Stimulated activated memory B cell treated with anti-CD40 and anti-IgM and Interleukin-4, amounts not matched to agents 10 μg/mL and 1 μg/mL and 100 μg/mL, for 72 hours (primary cell): ENCODE measurements at regions not wholly inside any gene's neighbourhood (a gene's known extent, or its start where the extent isn't known, plus 50 kb on each side); places are given as distances from the start of the nearest gene placed in this dataset.

Source experiments
- ATAC-seq: fragments of 150-1000 bp; cut with Tn5 transposase; 2 replicates; pipeline ENCODE4 v1.10.0; 2021
- H3K27ac Mint-ChIP-seq: one replicate; pipeline ENCODE4 v1.8.0; 2022; ENCODE audit warnings: mild to moderate bottlenecking, mixed read lengths
- H3K27me3 Mint-ChIP-seq: one replicate; pipeline ENCODE4 v1.8.0; 2022; ENCODE audit warnings: mixed read lengths
- H3K36me3 Mint-ChIP-seq: one replicate; pipeline ENCODE4 v1.8.0; 2022; ENCODE audit warnings: mixed read lengths
- H3K4me1 Mint-ChIP-seq: one replicate; pipeline ENCODE4 v1.8.0; 2022; ENCODE audit warnings: mixed read lengths
- H3K4me3 Mint-ChIP-seq: one replicate; pipeline ENCODE4 v1.8.0; 2022; ENCODE audit warnings: mild to moderate bottlenecking, moderate library complexity, mixed read lengths
- H3K9me3 Mint-ChIP-seq: one replicate; pipeline ENCODE4 v1.8.0; 2022; ENCODE audit warnings: mixed read lengths

GRCh38 chr10:58885146-58885545 is 291.3 kb upstream of the PHYHIPL start:
- H3K9me3 Mint-ChIP-seq = peaks cover 15% of the 10 kb centered on the region
- no peaks in the 10 kb centered on the region for H3K4me1 Mint-ChIP-seq
- H3K27me3 Mint-ChIP-seq = peaks cover 8% of the 10 kb centered on the region
- ATAC-seq = no peak
- H3K27ac Mint-ChIP-seq = no peak overlapping the region
- H3K4me3 Mint-ChIP-seq = no peak overlapping the region
- H3K36me3 Mint-ChIP-seq = no peaks in the 10 kb centered on the region

- Mint-ChIP-seq H3K4me3 (no peak overlapping the region), H3K4me1 (no peaks in the 10 kb centered on the region), H3K27me3 (peaks cover 8% of the 10 kb centered on the region), H3K36me3 (no peaks in the 10 kb centered on the region), H3K27ac (no peak overlapping the region), H3K9me3 (peaks cover 10% of the 10 kb centered on the region)
- no peak for ATAC-seq
These were observed 290.6 kb upstream of the PHYHIPL start for GRCh38 chr10:58885686-58886345.

GRCh38 chr10:58886406-58886805 is 290.0 kb upstream of the PHYHIPL start:
- Mint-ChIP-seq H3K27me3 (peaks cover 8% of the 10 kb centered on the region), H3K27ac (no peak overlapping the region), H3K9me3 (peaks cover 9% of the 10 kb centered on the region)

GRCh38 chr10:58887474-58887873 is 289.0 kb upstream of the PHYHIPL start:
- H3K9me3 Mint-ChIP-seq = peaks cover 5% of the 10 kb centered on the region
- no peaks in the 10 kb centered on the region for H3K4me1 Mint-ChIP-seq
- no peak for ATAC-seq
- no peak overlapping the region for H3K4me3 Mint-ChIP-seq
- peaks cover 8% of the 10 kb centered on the region for H3K27me3 Mint-ChIP-seq
- H3K27ac Mint-ChIP-seq = no peak overlapping the region
- no peaks in the 10 kb centered on the region for H3K36me3 Mint-ChIP-seq

More at GRCh38 chr10:58886406-58886805, 290.0 kb upstream of the PHYHIPL start:
- no peak overlapping the region for H3K4me3 Mint-ChIP-seq
- no peak for ATAC-seq
- H3K4me1 Mint-ChIP-seq = no peaks in the 10 kb centered on the region
- no peaks in the 10 kb centered on the region for H3K36me3 Mint-ChIP-seq

GRCh38 chr10:58888957-58889356 is 287.5 kb upstream of the PHYHIPL start:
- Mint-ChIP-seq H3K4me3 (no peak overlapping the region), H3K4me1 (no peaks in the 10 kb centered on the region), H3K9me3 (peaks cover 3% of the 10 kb centered on the region), H3K27me3 (peaks cover 8% of the 10 kb centered on the region), H3K27ac (no peak overlapping the region), H3K36me3 (no peaks in the 10 kb centered on the region)
- ATAC-seq = no peak

GRCh38 chr10:58892031-58892531 is 284.4 kb upstream of the PHYHIPL start:
- peaks cover 8% of the 10 kb centered on the region for H3K27me3 Mint-ChIP-seq
- H3K36me3 Mint-ChIP-seq = no peaks in the 10 kb centered on the region
- no peak overlapping the region for H3K27ac Mint-ChIP-seq
- H3K4me1 Mint-ChIP-seq = no peaks in the 10 kb centered on the region
- H3K9me3 Mint-ChIP-seq = peaks cover 3% of the 10 kb centered on the region
- no peak for ATAC-seq
- no peak overlapping the region for H3K4me3 Mint-ChIP-seq

GRCh38 chr10:58894929-58895328 is 281.5 kb upstream of the PHYHIPL start:
- H3K27me3 Mint-ChIP-seq = no peaks in the 10 kb centered on the region
- no peak overlapping the region for H3K27ac Mint-ChIP-seq
- no peaks in the 10 kb centered on the region for H3K36me3 Mint-ChIP-seq
- H3K4me1 Mint-ChIP-seq = no peaks in the 10 kb centered on the region
- no peak for ATAC-seq
- no peaks in the 10 kb centered on the region for H3K9me3 Mint-ChIP-seq
- H3K4me3 Mint-ChIP-seq = no peak overlapping the region

GRCh38 chr10:58896229-58896628 is 280.2 kb upstream of the PHYHIPL start:
- Mint-ChIP-seq H3K27ac (no peak overlapping the region), H3K27me3 (no peaks in the 10 kb centered on the region), H3K4me3 (no peak overlapping the region), H3K9me3 (no peaks in the 10 kb centered on the region), H3K4me1 (no peaks in the 10 kb centered on the region), H3K36me3 (no peaks in the 10 kb centered on the region)
- ATAC-seq = no peak

- H3K27me3 Mint-ChIP-seq = no peaks in the 10 kb centered on the region
- H3K4me3 Mint-ChIP-seq = no peak overlapping the region
- H3K36me3 Mint-ChIP-seq = no peaks in the 10 kb centered on the region
- H3K4me1 Mint-ChIP-seq = no peaks in the 10 kb centered on the region
- H3K9me3 Mint-ChIP-seq = no peaks in the 10 kb centered on the region
- no peak overlapping the region for H3K27ac Mint-ChIP-seq
- no peak for ATAC-seq
These were observed 279.2 kb upstream of the PHYHIPL start for GRCh38 chr10:58897236-58897635.

GRCh38 chr10:58897708-58898107 is 278.7 kb upstream of the PHYHIPL start:
- Mint-ChIP-seq H3K36me3 (no peaks in the 10 kb centered on the region), H3K9me3 (no peaks in the 10 kb centered on the region), H3K4me1 (no peaks in the 10 kb centered on the region), H3K4me3 (no peak overlapping the region), H3K27me3 (no peaks in the 10 kb centered on the region), H3K27ac (no peak overlapping the region)
- ATAC-seq = no peak

- Mint-ChIP-seq H3K27me3 (no peaks in the 10 kb centered on the region), H3K4me1 (no peaks in the 10 kb centered on the region), H3K9me3 (peaks cover 3% of the 10 kb centered on the region), H3K36me3 (no peaks in the 10 kb centered on the region), H3K4me3 (no peak overlapping the region), H3K27ac (no peak overlapping the region)
- no peak for ATAC-seq
These were observed 277.4 kb upstream of the PHYHIPL start for GRCh38 chr10:58898854-58899573.

GRCh38 chr10:58901092-58901646 is 275.3 kb upstream of the PHYHIPL start:
- H3K27ac Mint-ChIP-seq = no peak overlapping the region
- ATAC-seq = no peak
- no peaks in the 10 kb centered on the region for H3K27me3 Mint-ChIP-seq
- H3K4me3 Mint-ChIP-seq = no peak overlapping the region
- no peaks in the 10 kb centered on the region for H3K4me1 Mint-ChIP-seq
- H3K36me3 Mint-ChIP-seq = no peaks in the 10 kb centered on the region
- peaks cover 3% of the 10 kb centered on the region for H3K9me3 Mint-ChIP-seq

- H3K36me3 Mint-ChIP-seq = no peaks in the 10 kb centered on the region
- H3K27ac Mint-ChIP-seq = no peak overlapping the region
- H3K4me3 Mint-ChIP-seq = no peak overlapping the region
- no peaks in the 10 kb centered on the region for H3K4me1 Mint-ChIP-seq
- ATAC-seq = no peak
- no peaks in the 10 kb centered on the region for H3K27me3 Mint-ChIP-seq
- peaks cover 3% of the 10 kb centered on the region for H3K9me3 Mint-ChIP-seq
These were observed 273.4 kb upstream of the PHYHIPL start for GRCh38 chr10:58903071-58903470.

- Mint-ChIP-seq H3K4me1 (no peaks in the 10 kb centered on the region), H3K27me3 (no peaks in the 10 kb centered on the region), H3K36me3 (no peaks in the 10 kb centered on the region), H3K4me3 (no peak overlapping the region), H3K9me3 (no peaks in the 10 kb centered on the region), H3K27ac (no peak overlapping the region)
- ATAC-seq = no peak
These were observed 266.6 kb upstream of the PHYHIPL start for GRCh38 chr10:58909881-58910280.

GRCh38 chr10:58913717-58914116 is 262.7 kb upstream of the PHYHIPL start:
- Mint-ChIP-seq H3K27ac (no peak overlapping the region), H3K4me1 (no peaks in the 10 kb centered on the region), H3K27me3 (no peaks in the 10 kb centered on the region), H3K36me3 (no peaks in the 10 kb centered on the region), H3K4me3 (no peak overlapping the region), H3K9me3 (no peaks in the 10 kb centered on the region)
- ATAC-seq = no peak

GRCh38 chr10:58918887-58919286 is 257.6 kb upstream of the PHYHIPL start:
- Mint-ChIP-seq H3K36me3 (no peaks in the 10 kb centered on the region), H3K9me3 (no peaks in the 10 kb centered on the region), H3K4me1 (no peaks in the 10 kb centered on the region), H3K27me3 (no peaks in the 10 kb centered on the region), H3K27ac (no peak overlapping the region), H3K4me3 (no peak overlapping the region)
- ATAC-seq = no peak
